Keratinocyte (primary cell): ENCODE measurements at regions not wholly inside any gene's neighbourhood (a gene's known extent, or its start where the extent isn't known, plus 50 kb on each side); places are given as distances from the start of the nearest gene placed in this dataset.

Experiments used
- EZH2 ChIP-seq: IDR thresholded peaks from one replicate; pipeline ENCODE4 v1.6.1; 2012; ENCODE audit warnings: inconsistent platforms, mild to moderate bottlenecking, low read length, moderate library complexity
- TF ChIP-seq, protein P1 (sequence below), 3 experiments: IDR thresholded peaks in 1 of 3; conservative IDR thresholded peaks in 1 of 3; optimal IDR thresholded peaks in 1 of 3; 2 replicates in 2 of 3; 3 replicates in 1 of 3; pipeline versions ENCODE3 to v1.5.1; 2011; ENCODE audit warnings: low read length in 3 of 3, mild to moderate bottlenecking in 3 of 3, moderate library complexity in 2 of 3, control low read depth in 1 of 3, inconsistent platforms in 1 of 3; ENCODE audit not compliant: insufficient read depth in 2 of 3; ENCODE audit errors: extremely low read depth in 1 of 3

DNA sequence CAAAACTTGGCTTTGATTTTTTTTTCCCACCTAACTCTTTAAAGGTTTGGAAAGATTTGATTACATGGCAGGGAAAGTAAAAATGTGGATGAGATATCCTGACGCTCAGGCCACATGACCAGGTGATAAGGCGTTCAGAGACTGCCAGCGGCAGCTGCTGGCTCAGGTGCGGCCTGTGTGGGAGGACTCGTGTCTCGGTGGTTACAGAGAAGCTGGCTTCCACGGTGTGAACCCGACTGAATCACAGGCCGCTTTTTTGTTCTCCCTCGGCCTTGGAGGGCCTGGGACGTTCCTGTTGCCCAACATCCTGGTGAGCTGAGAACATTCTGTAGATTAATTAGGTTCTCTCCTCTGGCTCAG lies 124.2 kb upstream of the ZNF516 start:
- TF ChIP-seq, protein P1, sequence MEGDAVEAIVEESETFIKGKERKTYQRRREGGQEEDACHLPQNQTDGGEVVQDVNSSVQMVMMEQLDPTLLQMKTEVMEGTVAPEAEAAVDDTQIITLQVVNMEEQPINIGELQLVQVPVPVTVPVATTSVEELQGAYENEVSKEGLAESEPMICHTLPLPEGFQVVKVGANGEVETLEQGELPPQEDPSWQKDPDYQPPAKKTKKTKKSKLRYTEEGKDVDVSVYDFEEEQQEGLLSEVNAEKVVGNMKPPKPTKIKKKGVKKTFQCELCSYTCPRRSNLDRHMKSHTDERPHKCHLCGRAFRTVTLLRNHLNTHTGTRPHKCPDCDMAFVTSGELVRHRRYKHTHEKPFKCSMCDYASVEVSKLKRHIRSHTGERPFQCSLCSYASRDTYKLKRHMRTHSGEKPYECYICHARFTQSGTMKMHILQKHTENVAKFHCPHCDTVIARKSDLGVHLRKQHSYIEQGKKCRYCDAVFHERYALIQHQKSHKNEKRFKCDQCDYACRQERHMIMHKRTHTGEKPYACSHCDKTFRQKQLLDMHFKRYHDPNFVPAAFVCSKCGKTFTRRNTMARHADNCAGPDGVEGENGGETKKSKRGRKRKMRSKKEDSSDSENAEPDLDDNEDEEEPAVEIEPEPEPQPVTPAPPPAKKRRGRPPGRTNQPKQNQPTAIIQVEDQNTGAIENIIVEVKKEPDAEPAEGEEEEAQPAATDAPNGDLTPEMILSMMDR (optimal IDR thresholded peaks at IDR 0.05 in 1 of 3, IDR thresholded peaks at IDR 0.05 in 1 of 3, conservative IDR thresholded peaks at IDR 0.05 in 1 of 3; ENCODE audit: extremely low read depth in 1 of 3, insufficient read depth in 2 of 3, low read length in 3 of 3) = no peak
- no peak for TF ChIP-seq EZH2
